GM18951 (cell line): ENCODE measurements at regions not wholly inside any gene's neighbourhood (a gene's known extent, or its start where the extent isn't known, plus 50 kb on each side); places are given as distances from the start of the nearest gene placed in this dataset.

Experiments
- POLR2A ChIP-seq: IDR thresholded peaks from 4 replicates; pipeline ENCODE4 v1.6.1; 2011; ENCODE audit warnings: mild to moderate bottlenecking; ENCODE audit not compliant: insufficient read length, insufficient read depth; ENCODE audit errors: extremely low read depth
- in situ Hi-C: fragments of 300-500 bp; cut with MboI; formaldehyde crosslinking; loops from one replicate; pipeline ENCODE4 v1.12.0; 2022; ENCODE audit warnings: low sequenced_read_pairs, mixed read lengths, inconsistent platforms; ENCODE audit not compliant: unreplicated experiment

- in situ Hi-C loops: no loop called here
- TF ChIP-seq POLR2A: no peak
These were observed 161.3 kb downstream of the TSEN15 start for GRCh38 chr1:184212649-184213314.

- in situ Hi-C loops: no loop called here
- TF ChIP-seq POLR2A: no peak
These were observed 162.6 kb downstream of the TSEN15 start for GRCh38 chr1:184214128-184214527.

GRCh38 chr1:184215274-184215925, 163.9 kb downstream of the TSEN15 start:
- TF ChIP-seq POLR2A: no peak
- in situ Hi-C loops: no loop called here

GRCh38 chr1:184218458-184219075, 167.0 kb downstream of the TSEN15 start:
- in situ Hi-C loops: no loop called here
- TF ChIP-seq POLR2A: no peak

GRCh38 chr1:184219414-184219813, 167.4 kb upstream of the C1orf21 start:
- no peak for TF ChIP-seq POLR2A

GRCh38 chr1:184219883-184220282, 166.9 kb upstream of the C1orf21 start:
- in situ Hi-C loops: loop anchor here (10.0 kb wide), 1 partner anchor 135 kb away; no protein-coding TSS in a partner anchor
- TF ChIP-seq POLR2A: no peak

More at GRCh38 chr1:184219414-184219813, 167.4 kb upstream of the C1orf21 start:
- in situ Hi-C loops: no loop called here

GRCh38 chr1:184221087-184221486, 165.7 kb upstream of the C1orf21 start:
- TF ChIP-seq POLR2A: no peak
- in situ Hi-C loops: loop anchor here (10.0 kb wide), 1 partner anchor 136 kb away; no protein-coding TSS in a partner anchor

GRCh38 chr1:184222652-184223052, 164.2 kb upstream of the C1orf21 start:
- TF ChIP-seq POLR2A: no peak
- in situ Hi-C loops: loop anchor here (10.0 kb wide), 1 partner anchor 138 kb away; no protein-coding TSS in a partner anchor

GRCh38 chr1:184223216-184223615, 163.6 kb upstream of the C1orf21 start:
- no peak for TF ChIP-seq POLR2A
- in situ Hi-C loops: loop anchor here (10.0 kb wide), 1 partner anchor 138 kb away; no protein-coding TSS in a partner anchor

- in situ Hi-C loops: loop anchor here (10.0 kb wide), 1 partner anchor 141 kb away; no protein-coding TSS in a partner anchor
- TF ChIP-seq POLR2A: no peak
These were observed 161.3 kb upstream of the C1orf21 start for GRCh38 chr1:184225283-184226099.

GRCh38 chr1:184226100-184226487, 160.7 kb upstream of the C1orf21 start:
- TF ChIP-seq POLR2A: no peak
- in situ Hi-C loops: loop anchor here (10.0 kb wide), 1 partner anchor 141 kb away; no protein-coding TSS in a partner anchor

- in situ Hi-C loops: loop anchor here (10.0 kb wide), 1 partner anchor 144 kb away; no protein-coding TSS in a partner anchor
- TF ChIP-seq POLR2A: no peak
These were observed 158.3 kb upstream of the C1orf21 start for GRCh38 chr1:184228558-184228957.

- TF ChIP-seq POLR2A: no peak
- in situ Hi-C loops: no loop called here
These were observed 149.2 kb upstream of the C1orf21 start for GRCh38 chr1:184237588-184237987.
